ENCODE measurements at regions not wholly inside any gene's neighbourhood (a gene's known extent, or its start where the extent isn't known, plus 50 kb on each side); places are given as distances from the start of the nearest gene placed in this dataset.

DNA sequence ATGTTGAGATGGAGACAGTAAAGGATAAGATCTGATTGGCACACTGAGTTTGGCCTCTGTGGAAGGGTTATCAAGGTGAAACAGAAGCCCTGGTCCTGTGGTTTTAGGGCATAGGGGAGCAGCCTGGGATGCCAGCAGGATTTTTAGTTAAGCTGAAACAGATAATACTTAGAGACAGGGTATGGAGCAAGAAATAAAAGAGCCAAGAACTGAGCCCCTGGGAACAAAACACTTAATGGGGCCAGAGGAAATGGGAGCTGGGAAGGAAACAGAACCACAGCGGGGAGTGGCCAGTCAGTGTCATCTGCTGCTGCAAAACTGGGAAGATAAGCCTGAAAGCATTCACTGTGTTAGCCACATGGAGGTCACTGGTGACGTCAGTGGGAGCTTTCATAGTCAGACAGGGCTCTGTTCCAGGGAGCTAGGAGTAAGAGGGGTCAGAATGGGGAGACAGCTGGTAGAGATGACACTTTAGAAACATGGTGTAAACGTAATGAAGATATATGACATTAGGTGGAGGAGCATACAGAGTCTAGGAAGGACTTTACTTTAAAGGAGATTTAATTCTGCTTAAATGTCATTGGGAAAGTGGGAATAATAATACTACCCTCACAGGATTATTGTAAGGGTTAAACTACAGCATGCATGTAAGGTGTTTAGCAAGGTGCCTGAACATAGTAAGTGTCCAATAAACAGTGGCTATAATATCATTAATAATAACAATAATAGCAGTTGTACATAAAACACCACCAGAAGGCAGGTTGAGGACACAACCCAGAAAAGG, 172.7 kb upstream of the CTNNB1 start:
- ATAC-seq (no peak), DNase-seq (no peak)
- Mint-ChIP-seq H3K27me3 (ENCODE audit: low read depth in 2 of 2) (peaks cover 0 to 3% of the 10 kb centered on the region in 2 donors), H3K9me3 (no peaks in the 10 kb centered on the region), H3K4me3 (no peak overlapping the region), H3K27ac (no peak overlapping the region), H3K36me3 (no peaks in the 10 kb centered on the region), H3K4me1 (no peaks in the 10 kb centered on the region)
- H3K4me3 ChIP-seq (ENCODE audit: low read length), result no peak overlapping the region
- WGBS (ENCODE audit: insufficient coverage), result 59% methylated on average over 2 of the region's 3 CpGs
- H3K27ac ChIP-seq (ENCODE audit: low read length), result no peak overlapping the region
- intact Hi-C loops (cut with micrococcal nuclease), result no loop called here
- no peaks in the 10 kb centered on the region for H3K4me1 ChIP-seq (ENCODE audit: control insufficient read depth, insufficient read depth, low read length)
- H3K36me3 ChIP-seq (ENCODE audit: control insufficient read depth, insufficient read depth, low read length), result no peaks in the 10 kb centered on the region
- no peaks in the 10 kb centered on the region for H3K27me3 ChIP-seq (ENCODE audit: control insufficient read depth, insufficient read depth, low read length)
- TF ChIP-seq, protein P1, sequence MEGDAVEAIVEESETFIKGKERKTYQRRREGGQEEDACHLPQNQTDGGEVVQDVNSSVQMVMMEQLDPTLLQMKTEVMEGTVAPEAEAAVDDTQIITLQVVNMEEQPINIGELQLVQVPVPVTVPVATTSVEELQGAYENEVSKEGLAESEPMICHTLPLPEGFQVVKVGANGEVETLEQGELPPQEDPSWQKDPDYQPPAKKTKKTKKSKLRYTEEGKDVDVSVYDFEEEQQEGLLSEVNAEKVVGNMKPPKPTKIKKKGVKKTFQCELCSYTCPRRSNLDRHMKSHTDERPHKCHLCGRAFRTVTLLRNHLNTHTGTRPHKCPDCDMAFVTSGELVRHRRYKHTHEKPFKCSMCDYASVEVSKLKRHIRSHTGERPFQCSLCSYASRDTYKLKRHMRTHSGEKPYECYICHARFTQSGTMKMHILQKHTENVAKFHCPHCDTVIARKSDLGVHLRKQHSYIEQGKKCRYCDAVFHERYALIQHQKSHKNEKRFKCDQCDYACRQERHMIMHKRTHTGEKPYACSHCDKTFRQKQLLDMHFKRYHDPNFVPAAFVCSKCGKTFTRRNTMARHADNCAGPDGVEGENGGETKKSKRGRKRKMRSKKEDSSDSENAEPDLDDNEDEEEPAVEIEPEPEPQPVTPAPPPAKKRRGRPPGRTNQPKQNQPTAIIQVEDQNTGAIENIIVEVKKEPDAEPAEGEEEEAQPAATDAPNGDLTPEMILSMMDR (IDR thresholded peaks at IDR 0.05), result no peak
- H3K9me3 ChIP-seq (ENCODE audit: control insufficient read depth, insufficient read depth, low read length), result no peaks in the 10 kb centered on the region

DNA sequence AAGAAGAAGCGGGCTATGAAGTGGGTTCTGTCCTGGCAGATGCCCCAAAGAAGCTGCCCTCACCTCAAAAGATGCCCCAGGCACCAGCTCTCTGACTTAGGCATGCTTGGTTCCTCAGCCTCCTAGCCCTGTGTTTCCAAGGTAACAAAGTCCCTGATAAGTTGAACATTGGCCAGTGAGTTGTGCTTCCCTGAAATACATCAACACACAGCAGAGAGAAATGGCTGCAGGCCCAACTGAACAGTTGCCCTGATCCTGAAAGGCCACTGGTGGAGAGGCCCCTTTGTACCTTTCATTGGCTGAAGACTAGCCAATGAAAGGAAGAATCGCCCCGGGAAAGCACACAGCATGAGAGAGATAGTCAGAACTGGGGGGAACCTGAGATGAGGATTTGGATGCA, 169.9 kb upstream of the CTNNB1 start:
- no peaks in the 10 kb centered on the region for H3K4me1 Mint-ChIP-seq
- intact Hi-C loops (cut with micrococcal nuclease), result no loop called here
- DNase-seq, result no peak
- Histone ChIP-seq H3K27ac (ENCODE audit: low read length) (no peak overlapping the region), H3K4me3 (ENCODE audit: low read length) (no peak overlapping the region), H3K4me1 (ENCODE audit: control insufficient read depth, insufficient read depth, low read length) (no peaks in the 10 kb centered on the region), H3K36me3 (ENCODE audit: control insufficient read depth, insufficient read depth, low read length) (no peaks in the 10 kb centered on the region), H3K9me3 (ENCODE audit: control insufficient read depth, insufficient read depth, low read length) (no peaks in the 10 kb centered on the region), H3K27me3 (ENCODE audit: control insufficient read depth, insufficient read depth, low read length) (no peaks in the 10 kb centered on the region)
- no peak for ATAC-seq
- WGBS (ENCODE audit: insufficient coverage), result 50% methylated on average over 3 of the region's 3 CpGs
- H3K27ac Mint-ChIP-seq, result no peak overlapping the region
- no peaks in the 10 kb centered on the region for H3K36me3 Mint-ChIP-seq
- TF ChIP-seq, protein P1 (IDR thresholded peaks at IDR 0.05), result no peak
- no peaks in the 10 kb centered on the region for H3K9me3 Mint-ChIP-seq
- no peak overlapping the region for H3K4me3 Mint-ChIP-seq
- peaks cover 3 to 14% of the 10 kb centered on the region in 2 donors for H3K27me3 Mint-ChIP-seq (ENCODE audit: low read depth in 2 of 2)

GRCh38 chr3:41030220-41030619, 169.1 kb upstream of the CTNNB1 start:
- WGBS (ENCODE audit: insufficient coverage), result 64% methylated on average over 4 of the region's 4 CpGs
- H3K9me3 ChIP-seq (ENCODE audit: control insufficient read depth, insufficient read depth, low read length), result no peaks in the 10 kb centered on the region
- TF ChIP-seq, protein P1 (IDR thresholded peaks at IDR 0.05), result no peak
- Mint-ChIP-seq H3K4me3 (no peak overlapping the region), H3K36me3 (no peaks in the 10 kb centered on the region), H3K27me3 (ENCODE audit: low read depth in 2 of 2) (peaks cover 3 to 18% of the 10 kb centered on the region in 2 donors), H3K4me1 (no peaks in the 10 kb centered on the region), H3K9me3 (no peaks in the 10 kb centered on the region), H3K27ac (no peak overlapping the region)
- no peak for ATAC-seq
- DNase-seq, result no peak
- H3K27me3 ChIP-seq (ENCODE audit: control insufficient read depth, insufficient read depth, low read length), result no peaks in the 10 kb centered on the region
- H3K27ac ChIP-seq (ENCODE audit: low read length), result no peak overlapping the region
- no peaks in the 10 kb centered on the region for H3K4me1 ChIP-seq (ENCODE audit: control insufficient read depth, insufficient read depth, low read length)
- H3K4me3 ChIP-seq (ENCODE audit: low read length), result no peak overlapping the region
- intact Hi-C loops (cut with micrococcal nuclease), result no loop called here
- H3K36me3 ChIP-seq (ENCODE audit: control insufficient read depth, insufficient read depth, low read length), result no peaks in the 10 kb centered on the region

GRCh38 chr3:41031401-41031800, 167.9 kb upstream of the CTNNB1 start:
- H3K27me3 Mint-ChIP-seq (ENCODE audit: low read depth in 2 of 2), result peaks cover 3 to 18% of the 10 kb centered on the region in 2 donors
- 63% methylated on average over 2 of the region's 2 CpGs for WGBS (ENCODE audit: insufficient coverage)
- no peaks in the 10 kb centered on the region for H3K9me3 ChIP-seq (ENCODE audit: control insufficient read depth, insufficient read depth, low read length)
- TF ChIP-seq, protein P1 (IDR thresholded peaks at IDR 0.05), result no peak
- H3K36me3 ChIP-seq (ENCODE audit: control insufficient read depth, insufficient read depth, low read length), result no peaks in the 10 kb centered on the region
- DNase-seq, result no peak
- ATAC-seq, result no peak
- H3K27me3 ChIP-seq (ENCODE audit: control insufficient read depth, insufficient read depth, low read length), result no peaks in the 10 kb centered on the region
- H3K27ac Mint-ChIP-seq, result no peak overlapping the region
- no peaks in the 10 kb centered on the region for H3K4me1 ChIP-seq (ENCODE audit: control insufficient read depth, insufficient read depth, low read length)
- intact Hi-C loops (cut with micrococcal nuclease), result no loop called here
- no peak overlapping the region for H3K4me3 Mint-ChIP-seq
- no peak overlapping the region for H3K27ac ChIP-seq (ENCODE audit: low read length)
- H3K9me3 Mint-ChIP-seq, result no peaks in the 10 kb centered on the region
- H3K4me1 Mint-ChIP-seq, result no peaks in the 10 kb centered on the region
- H3K36me3 Mint-ChIP-seq, result no peaks in the 10 kb centered on the region
- no peak overlapping the region for H3K4me3 ChIP-seq (ENCODE audit: low read length)

Measured in natural killer cell (primary cell).